GM23338 (cell line): ENCODE measurements at regions not wholly inside any gene's neighbourhood (a gene's known extent, or its start where the extent isn't known, plus 50 kb on each side); places are given as distances from the start of the nearest gene placed in this dataset.

ENCODE experiments used
- ATAC-seq: fragments of 200-7000 bp; cut with Tn5 transposase; 3 replicates; pipeline ENCODE4 v1.9.1; 2020
- DNase-seq: peaks from one replicate; pipeline ENCODE4 v3.0.0-alpha.2; 2015; ENCODE audit warnings: low spot score
- H2AFZ ChIP-seq: fragments of 200-600 bp; sonication (generic); 2 replicates; pipeline ENCODE4 v1.8.0; 2016; ENCODE audit warnings: antibody characterized with exemption, mild to moderate bottlenecking, moderate library complexity
- H3F3A ChIP-seq: fragments of 200-600 bp; sonication (generic); replicated peaks from 2 replicates; pipeline ENCODE4 v1.8.0; 2017; ENCODE audit warnings: antibody characterized with exemption, mixed run types, low read depth
- H3K27ac ChIP-seq: fragments of 200-600 bp; sonication (generic); 2 replicates; pipeline ENCODE4 v1.6.1; 2016; ENCODE audit warnings: low read depth
- H3K27me3 ChIP-seq: fragments of 200-600 bp; sonication (generic); 2 replicates; pipeline ENCODE4 v1.8.0; 2016; ENCODE audit warnings: mild to moderate bottlenecking, mixed run types, moderate library complexity; ENCODE audit not compliant: insufficient read depth
- H3K36me3 ChIP-seq: fragments of 200-600 bp; sonication (generic); 2 replicates; pipeline ENCODE4 v1.8.0; 2016; ENCODE audit warnings: mild to moderate bottlenecking; ENCODE audit not compliant: insufficient read depth
- H3K4me1 ChIP-seq: fragments of 200-600 bp; sonication (generic); 2 replicates; pipeline ENCODE4 v1.8.0; 2016; ENCODE audit warnings: mild to moderate bottlenecking, moderate library complexity; ENCODE audit not compliant: insufficient read depth
- H3K4me2 ChIP-seq: fragments of 200-600 bp; sonication (generic); 2 replicates; pipeline ENCODE4 v1.7.1; 2017; ENCODE audit warnings: mixed run types
- H3K4me3 ChIP-seq: fragments of 200-600 bp; sonication (generic); 2 replicates; pipeline ENCODE4 v1.6.1; 2016; ENCODE audit warnings: mixed run types
- H3K79me2 ChIP-seq: fragments of 200-600 bp; sonication (generic); replicated peaks from 2 replicates; pipeline ENCODE4 v1.8.0; 2017; ENCODE audit warnings: mild to moderate bottlenecking; ENCODE audit not compliant: insufficient read depth
- H3K9me2 ChIP-seq: fragments of 200-600 bp; sonication (generic); 2 replicates; pipeline ENCODE4 v1.8.0; 2017; ENCODE audit not compliant: insufficient read depth
- H4K20me1 ChIP-seq: fragments of 200-600 bp; sonication (generic); replicated peaks from 2 replicates; pipeline ENCODE4 v1.8.0; 2017; ENCODE audit warnings: mild to moderate bottlenecking; ENCODE audit not compliant: insufficient read depth
- H3K27ac Mint-ChIP-seq: 2 replicates; pipeline ENCODE4 v1.8.0; 2020; ENCODE audit warnings: inconsistent platforms, mild to moderate bottlenecking, moderate library complexity, mixed read lengths
- H3K27me3 Mint-ChIP-seq: 3 replicates; pipeline ENCODE4 v1.8.0; 2022; ENCODE audit warnings: low read depth, mild to moderate bottlenecking, moderate library complexity, mixed read lengths, inconsistent platforms; ENCODE audit not compliant: insufficient read depth, poor library complexity
- H3K36me3 Mint-ChIP-seq: 3 replicates; pipeline ENCODE4 v1.8.0; 2021; ENCODE audit warnings: low read depth, mild to moderate bottlenecking, inconsistent platforms, moderate library complexity, mixed read lengths
- H3K4me1 Mint-ChIP-seq: 3 replicates; pipeline ENCODE4 v1.8.0; 2020; ENCODE audit warnings: mild to moderate bottlenecking, inconsistent platforms, mixed read lengths
- H3K4me3 Mint-ChIP-seq: 3 replicates; pipeline ENCODE4 v1.8.0; 2021; ENCODE audit warnings: moderate library complexity, mild to moderate bottlenecking, inconsistent platforms, mixed read lengths
- H3K9me3 Mint-ChIP-seq: 3 replicates; pipeline ENCODE4 v1.8.0; 2020; ENCODE audit warnings: moderate library complexity, mild to moderate bottlenecking, inconsistent platforms, mixed read lengths
- CREB1 ChIP-seq: fragments of 250-450 bp; sonication (Bioruptor Pico); IDR thresholded peaks from 2 replicates; pipeline ENCODE4 v1.5.0; 2020; ENCODE audit warnings: low read depth, mild to moderate bottlenecking, moderate library complexity
- CTCF ChIP-seq, 2 experiments: fragments of 200-600 bp in 1 of 2; sonication (generic) in 1 of 2; conservative IDR thresholded peaks; 2 replicates each; pipeline versions ENCODE4 v1.5.1 to v1.6.1; 2016 to 2017; ENCODE audit warnings: antibody characterized with exemption in 2 of 2, low read depth in 2 of 2, mild to moderate bottlenecking in 2 of 2, moderate library complexity in 1 of 2
- ETS1 ChIP-seq: IDR thresholded peaks from 2 replicates; pipeline ENCODE4 v1.6.1; 2016; ENCODE audit warnings: antibody characterized with exemption
- EZH2phosphoT487 ChIP-seq: fragments of 200-600 bp; sonication (generic); IDR thresholded peaks from one replicate; pipeline ENCODE4 v1.8.1; 2018; ENCODE audit warnings: antibody characterized with exemption; ENCODE audit not compliant: unreplicated experiment
- JUNB ChIP-seq: IDR thresholded peaks from one replicate; pipeline ENCODE4 v1.6.1; 2016; ENCODE audit warnings: antibody characterized with exemption; ENCODE audit not compliant: unreplicated experiment
- NANOG ChIP-seq: IDR thresholded peaks from 2 replicates; pipeline ENCODE4 v1.6.1; 2016; ENCODE audit warnings: antibody characterized with exemption, borderline replicate concordance
- REST ChIP-seq: IDR thresholded peaks from one replicate; pipeline ENCODE4 v1.6.1; 2018; ENCODE audit warnings: antibody characterized with exemption; ENCODE audit not compliant: unreplicated experiment
- STAT1 ChIP-seq: IDR thresholded peaks from one replicate; pipeline ENCODE4 v1.6.1; 2016; ENCODE audit warnings: antibody characterized with exemption; ENCODE audit not compliant: unreplicated experiment
- ZNF331 ChIP-seq: fragments of 250-450 bp; sonication (Bioruptor Pico); IDR thresholded peaks from 2 replicates; pipeline ENCODE4 v1.5.0; 2020; ENCODE audit warnings: low read depth, mild to moderate bottlenecking, moderate library complexity
- ZNF462 ChIP-seq: fragments of 250-450 bp; sonication (Bioruptor Pico); IDR thresholded peaks from 2 replicates; pipeline ENCODE4 v1.5.0; 2020; ENCODE audit warnings: mild to moderate bottlenecking, moderate library complexity

GRCh38 chr10:125261491-125262186 lies 101.3 kb upstream of the CTBP2 start:
- H3K9me2 ChIP-seq, result no peaks in the 10 kb centered on the region; the same call in 1 of the 2 replicates
- TF ChIP-seq NANOG (no peak), ZNF331 (no peak), JUNB (no peak), REST (no peak), CTCF (conservative IDR thresholded peaks at IDR 0.05; ENCODE audit: low read depth in 2 of 2) (no peak), ZNF462 (CRISPR knock-in tag) (no peak), CREB1 (CRISPR knock-in tag) (no peak), STAT1 (no peak), ETS1 (no peak), EZH2phosphoT487 (no peak)
- Mint-ChIP-seq H3K4me1 (peaks cover 13% of the 10 kb centered on the region), H3K27ac (no peak overlapping the region), H3K27me3 (peaks cover 6% of the 10 kb centered on the region), H3K4me3 (no peak overlapping the region), H3K9me3 (no peaks in the 10 kb centered on the region), H3K36me3 (no peaks in the 10 kb centered on the region)
- no peaks in the 10 kb centered on the region for H4K20me1 ChIP-seq
- H3K4me3 ChIP-seq, result no peak overlapping the region
- ATAC-seq (no peak), DNase-seq (no peak)
- no peaks in the 10 kb centered on the region for H3K27me3 ChIP-seq
- H2AFZ ChIP-seq, result no peak overlapping the region
- no peak overlapping the region for H3K27ac ChIP-seq
- H3K79me2 ChIP-seq, result no peaks in the 10 kb centered on the region
- H3K4me2 ChIP-seq, result no peak overlapping the region
- peaks cover 7% of the 10 kb centered on the region for H3K4me1 ChIP-seq
- no peaks in the 10 kb centered on the region for H3K36me3 ChIP-seq
- H3F3A ChIP-seq, result no peaks in the 10 kb centered on the region
